ENCODE measurements at regions not wholly inside any gene's neighbourhood (a gene's known extent, or its start where the extent isn't known, plus 50 kb on each side); places are given as distances from the start of the nearest gene placed in this dataset.

DNA sequence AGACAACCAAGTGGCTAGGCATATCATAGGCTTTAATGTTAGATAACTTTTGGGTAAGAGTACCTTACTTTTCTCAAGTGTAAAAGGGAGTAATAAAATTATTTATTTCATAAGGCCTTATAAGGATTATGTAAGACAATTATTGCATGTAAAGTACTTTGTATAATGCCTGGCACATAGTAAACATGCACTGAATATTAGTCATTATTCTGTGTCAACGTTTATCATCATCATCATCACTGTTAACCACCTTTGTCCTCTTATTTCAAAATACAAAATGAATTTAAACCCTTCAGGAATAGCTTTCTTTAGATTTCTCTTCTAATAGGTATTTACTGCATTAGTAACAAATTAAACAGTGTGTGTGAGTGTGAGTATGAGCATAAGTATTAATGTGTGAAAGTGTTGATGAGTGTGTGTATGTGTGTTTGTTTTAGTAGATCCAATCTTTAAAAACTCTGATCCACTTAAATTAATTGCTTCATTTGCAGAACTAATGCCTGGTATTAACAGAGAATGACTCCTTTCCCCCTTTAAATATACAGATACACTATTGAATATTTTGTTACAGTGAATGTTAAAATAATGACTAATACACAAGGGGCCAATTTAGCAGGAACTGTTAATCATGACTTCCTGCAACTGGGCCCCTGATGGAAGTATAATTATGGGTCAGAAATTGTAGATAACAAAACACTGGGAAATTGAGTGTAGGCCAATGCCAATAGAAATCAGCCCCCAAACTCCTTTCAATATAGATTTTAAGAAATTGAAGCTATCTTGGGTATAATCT is 213.3 kb upstream of the FZD8 start:
- TF ChIP-seq, protein P1, sequence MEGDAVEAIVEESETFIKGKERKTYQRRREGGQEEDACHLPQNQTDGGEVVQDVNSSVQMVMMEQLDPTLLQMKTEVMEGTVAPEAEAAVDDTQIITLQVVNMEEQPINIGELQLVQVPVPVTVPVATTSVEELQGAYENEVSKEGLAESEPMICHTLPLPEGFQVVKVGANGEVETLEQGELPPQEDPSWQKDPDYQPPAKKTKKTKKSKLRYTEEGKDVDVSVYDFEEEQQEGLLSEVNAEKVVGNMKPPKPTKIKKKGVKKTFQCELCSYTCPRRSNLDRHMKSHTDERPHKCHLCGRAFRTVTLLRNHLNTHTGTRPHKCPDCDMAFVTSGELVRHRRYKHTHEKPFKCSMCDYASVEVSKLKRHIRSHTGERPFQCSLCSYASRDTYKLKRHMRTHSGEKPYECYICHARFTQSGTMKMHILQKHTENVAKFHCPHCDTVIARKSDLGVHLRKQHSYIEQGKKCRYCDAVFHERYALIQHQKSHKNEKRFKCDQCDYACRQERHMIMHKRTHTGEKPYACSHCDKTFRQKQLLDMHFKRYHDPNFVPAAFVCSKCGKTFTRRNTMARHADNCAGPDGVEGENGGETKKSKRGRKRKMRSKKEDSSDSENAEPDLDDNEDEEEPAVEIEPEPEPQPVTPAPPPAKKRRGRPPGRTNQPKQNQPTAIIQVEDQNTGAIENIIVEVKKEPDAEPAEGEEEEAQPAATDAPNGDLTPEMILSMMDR (IDR thresholded peaks at IDR 0.05; ENCODE audit: control insufficient read depth, insufficient read depth, low read depth, low read length, missing control alignments), result no peak
- H3K4me3 ChIP-seq (ENCODE audit: control insufficient read depth, low read depth, low read length), result no peak overlapping the region
- DNase-seq (ENCODE audit: low read depth), result no peak

DNA sequence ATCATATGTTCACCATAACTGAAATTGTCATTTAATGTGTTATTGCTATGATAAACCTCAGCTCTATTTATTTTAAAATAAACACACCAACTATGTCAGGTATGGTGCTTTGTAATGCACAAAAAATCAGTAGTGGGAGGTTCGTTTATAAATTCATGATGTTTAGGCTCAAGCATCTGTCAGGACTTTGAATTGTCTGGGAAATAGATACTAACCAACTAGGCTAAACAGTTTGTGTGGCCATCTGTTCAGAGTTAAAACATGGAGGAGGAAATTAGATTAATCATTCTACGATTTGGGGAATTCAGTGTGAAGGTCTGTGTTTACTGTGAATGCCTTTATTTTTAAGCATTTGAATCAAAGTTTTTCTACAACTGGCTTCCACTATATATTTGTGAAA is 212.6 kb upstream of the FZD8 start:
- H3K4me3 ChIP-seq (ENCODE audit: control insufficient read depth, low read depth, low read length), result no peak overlapping the region
- no peak for DNase-seq (ENCODE audit: low read depth)
- TF ChIP-seq, protein P1 (IDR thresholded peaks at IDR 0.05; ENCODE audit: control insufficient read depth, insufficient read depth, low read depth, low read length, missing control alignments), result no peak

DNA sequence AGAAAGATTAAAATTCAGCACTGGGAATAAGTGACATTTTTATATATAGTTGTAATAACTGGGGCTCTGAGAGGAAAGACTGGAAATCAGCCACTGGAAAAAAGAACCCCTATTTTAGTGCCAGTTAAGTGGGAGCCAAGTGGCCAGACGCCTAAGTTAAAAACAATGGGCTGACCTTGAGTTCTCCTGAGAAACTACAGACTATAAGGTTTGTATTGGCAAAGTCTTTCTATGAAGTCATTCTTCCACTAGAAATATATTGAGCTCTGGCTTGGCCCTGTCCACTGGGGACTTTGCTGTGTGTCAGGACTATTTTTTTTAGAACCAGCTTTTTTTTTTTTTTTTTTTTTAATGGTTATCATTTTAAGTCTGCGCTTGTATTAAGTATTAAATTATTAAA is 210.6 kb upstream of the FZD8 start:
- H3K4me3 ChIP-seq (ENCODE audit: control insufficient read depth, low read depth, low read length), result no peak overlapping the region
- no peak for DNase-seq (ENCODE audit: low read depth)
- TF ChIP-seq, protein P1 (IDR thresholded peaks at IDR 0.05; ENCODE audit: control insufficient read depth, insufficient read depth, low read depth, low read length, missing control alignments), result no peak

DNA sequence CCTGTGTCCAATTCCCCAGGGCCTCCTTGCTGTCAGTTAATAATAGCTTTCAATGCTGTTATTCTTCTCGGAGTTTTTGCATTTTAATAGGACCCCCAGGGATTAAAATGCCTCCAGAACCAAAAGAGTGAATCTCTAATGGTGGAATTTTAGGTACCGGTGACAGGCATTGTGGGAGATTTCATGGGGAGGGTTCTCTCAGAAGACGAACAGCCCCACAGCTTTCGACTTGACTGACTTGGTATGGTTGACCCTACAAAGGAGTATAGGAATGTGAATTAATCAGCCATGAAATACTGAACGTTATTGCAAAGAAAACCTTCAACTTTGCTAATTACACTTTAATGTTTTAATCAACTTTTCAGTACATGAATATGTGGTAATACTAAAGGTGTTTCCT is 206.3 kb upstream of the FZD8 start:
- TF ChIP-seq, protein P1 (IDR thresholded peaks at IDR 0.05; ENCODE audit: control insufficient read depth, insufficient read depth, low read depth, low read length, missing control alignments), result no peak
- no peak overlapping the region for H3K4me3 ChIP-seq (ENCODE audit: control insufficient read depth, low read depth, low read length)
- DNase-seq (ENCODE audit: low read depth), result no peak

DNA sequence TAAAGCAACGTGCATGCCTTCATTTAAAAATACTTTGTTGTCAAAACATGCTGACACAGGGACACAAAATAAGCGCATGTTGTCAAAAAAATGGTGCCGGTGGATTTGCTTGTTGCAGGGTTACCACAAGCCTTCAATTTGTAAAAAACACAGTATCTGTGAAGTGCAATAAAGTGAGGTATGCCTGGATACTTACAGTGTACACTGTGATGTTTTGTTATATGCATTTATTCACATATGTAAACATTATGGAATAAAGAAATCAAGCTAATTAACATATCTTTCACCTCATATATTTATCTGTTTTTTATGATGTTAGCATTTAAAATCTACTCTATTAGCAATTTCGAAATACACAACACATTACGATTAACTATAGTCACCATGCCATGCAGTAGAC is 202.6 kb upstream of the FZD8 start:
- no peak overlapping the region for H3K4me3 ChIP-seq (ENCODE audit: control insufficient read depth, low read depth, low read length)
- TF ChIP-seq, protein P1 (IDR thresholded peaks at IDR 0.05; ENCODE audit: control insufficient read depth, insufficient read depth, low read depth, low read length, missing control alignments), result no peak
- DNase-seq (ENCODE audit: low read depth), result no peak

DNA sequence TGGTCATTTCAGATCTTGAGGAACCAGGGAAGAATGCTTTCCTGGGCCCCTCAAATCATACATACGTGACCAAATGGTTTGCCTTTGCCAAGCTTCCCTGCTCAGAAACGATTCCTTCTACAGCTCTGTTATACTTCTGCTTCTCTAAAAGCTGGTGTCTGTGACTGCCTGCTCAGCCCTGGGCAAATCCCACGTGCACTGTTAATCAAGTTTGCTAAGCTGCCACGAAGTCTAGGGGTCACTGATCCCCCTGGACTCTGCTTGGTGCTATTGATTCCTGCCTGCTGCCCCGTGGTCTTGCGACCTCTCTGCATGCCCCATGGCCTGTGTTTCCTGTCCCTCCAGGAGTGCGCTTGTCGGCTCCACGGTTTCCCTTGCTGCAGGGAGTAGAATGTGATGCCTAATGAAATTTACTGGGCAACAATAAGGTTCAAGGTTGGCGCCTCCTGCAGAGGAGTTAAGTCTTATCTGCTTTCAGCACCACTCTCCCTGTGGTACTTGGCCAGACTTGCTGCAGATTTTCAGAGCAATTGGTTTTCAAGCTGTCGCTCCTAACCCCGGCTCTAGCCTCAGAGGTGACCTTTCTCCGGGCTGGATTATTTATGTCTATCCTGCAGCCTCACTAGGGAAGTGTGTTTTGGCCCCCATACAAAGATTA is 201.6 kb upstream of the FZD8 start:
- TF ChIP-seq, protein P1 (IDR thresholded peaks at IDR 0.05; ENCODE audit: control insufficient read depth, insufficient read depth, low read depth, low read length, missing control alignments), result no peak
- DNase-seq (ENCODE audit: low read depth), result no peak
- no peak overlapping the region for H3K4me3 ChIP-seq (ENCODE audit: control insufficient read depth, low read depth, low read length)
